Heart left ventricle (tissue), 16 donors: ENCODE measurements at regions not wholly inside any gene's neighbourhood (a gene's known extent, or its start where the extent isn't known, plus 50 kb on each side); places are given as distances from the start of the nearest gene placed in this dataset.

Experiments
- ATAC-seq, 4 donors: fragments of 200-7000 bp; cut with Tn5 transposase; one replicate each; pipeline ENCODE4 v1.9.1; 2020 to 2022; ENCODE audit warnings: moderate library complexity in 4 of 4, mild to moderate bottlenecking in 3 of 4, moderate number of reproducible peaks in 1 of 4
- DNase-seq, 5 donors: peaks; one replicate each; pipeline ENCODE4 v3.0.0-alpha.2; 2020
- H3K27ac ChIP-seq, 12 donors: fragments of 200-600 bp; sonication (generic) in 4 of 12; one replicate each; pipeline versions ENCODE4 v1.5.0 to v1.8.0; 2016 to 2022; ENCODE audit warnings: mild to moderate bottlenecking in 2 of 12
- H3K27me3 ChIP-seq, 9 donors: fragments of 200-600 bp; sonication (generic) in 2 of 9; one replicate each; pipeline versions ENCODE4 v1.5.1 to v1.8.0; 2016 to 2022; ENCODE audit warnings: mild to moderate bottlenecking in 3 of 9
- H3K36me3 ChIP-seq, 9 donors: fragments of 200-600 bp; sonication (generic) in 2 of 9; one replicate each; pipeline versions ENCODE4 v1.5.0 to v1.8.0; 2018 to 2022; ENCODE audit warnings: mild to moderate bottlenecking in 2 of 9
- H3K4me1 ChIP-seq, 12 donors: fragments of 200-600 bp; sonication (generic) in 4 of 12; one replicate each; pipeline versions ENCODE4 v1.5.0 to v1.8.0; 2016 to 2022; ENCODE audit warnings: mild to moderate bottlenecking in 3 of 12
- H3K4me3 ChIP-seq, 12 donors: fragments of 200-600 bp; sonication (generic) in 4 of 12; one replicate each; pipeline versions ENCODE4 v1.5.0 to v1.8.0; 2017 to 2022; ENCODE audit warnings: mild to moderate bottlenecking in 9 of 12, moderate library complexity in 4 of 12
- H3K9me3 ChIP-seq, 12 donors: fragments of 200-600 bp; sonication (generic) in 4 of 12; one replicate each; pipeline versions ENCODE4 v1.5.0 to v1.8.0; 2016 to 2022; ENCODE audit warnings: mild to moderate bottlenecking in 1 of 12
- CTCF ChIP-seq, 12 donors: fragments of 200-600 bp; sonication (generic) in 4 of 12; IDR thresholded peaks; one replicate each; pipeline versions ENCODE4 v1.5.0 to v1.8.0; 2018 to 2022; ENCODE audit warnings: antibody characterized with exemption in 12 of 12, mild to moderate bottlenecking in 5 of 12
- POLR2A ChIP-seq, 2 donors: fragments of 450-650 bp; IDR thresholded peaks; one replicate each; pipeline ENCODE4 v1.6.1; 2017; ENCODE audit warnings: antibody characterized with exemption in 2 of 2, mild to moderate bottlenecking in 2 of 2, moderate library complexity in 2 of 2
- WGBS, 4 donors: extraction: QIAGEN DNeasy Blood & Tissue Kit in 2 of 4; methylation state at CpG; one replicate each; pipeline versions ENCODE4 v1.1.5 to v1.1.7; 2013 to 2018; 5-methylcytosine and 5-hydroxymethylcytosine counted together
- intact Hi-C, 10 donors: fragments of 100-400 bp; cut with DNase I; formaldehyde crosslinking; loops; one replicate each; pipeline versions ENCODE4 v1.11.1 to v1.14.2; 2022
- donor health status: ischemic (EF 13 %, LVEDD 7.1; RV severe dilation, severe dysfunction).
- donor health status: healthy with polysubstance abuse.
- donor health status: DM: no; HTN: yes; CAD: no.
- donor health status: DM: no; HTN: no; CAD: no.
- donor health status: ischemic (EF 25% LVEDD 6.9; RV normal size, moderate dysfunction).
- donor health status: ischemic (EF 25% LVEDD 5.7; RV mildly dilated, moderate dysfunction).
- donor health status: healthy.
- donor health status: DM: yes; HTN: yes; CAD: no.
- donor health status: ischemic (EF 35%, LVEDD 5.7; RV mildly dilated, moderate dysfunction).
- donor health status: nonischemic (EF 11% LVEDD 7.7; RV severe dilation, severe dysfunction).
- donor health status: DM: yes; HTN: yes; CAD: no.
- donor health status: PGD.
- donor health status: ischemic (EF 29% LVEDD 5.4; RV normal size, mild dysfunction).
- donor health status: nonischemic (EF 23%, LVEDD 6.1; RV moderate dilation, normal function).

GRCh38 chr2:30055548-30055947 lies 91.3 kb upstream of the YPEL5 start:
- 52 to 71% (median 55%) methylated on average over 2 of the region's 2 CpGs for WGBS, 4 donors
- ATAC-seq: no peak
- DNase-seq: no peak
- H3K27ac ChIP-seq: no peak overlapping the region
- no peaks in the 10 kb centered on the region for H3K36me3 ChIP-seq
- TF ChIP-seq POLR2A (IDR thresholded peaks at IDR 0.05): no peak
- no peak for TF ChIP-seq CTCF (IDR thresholded peaks at IDR 0.05)
- no peak overlapping the region for H3K4me3 ChIP-seq
- H3K27me3 ChIP-seq: peaks cover 0 to 11% (median 0%) of the 10 kb centered on the region in 9 donors
- no peaks in the 10 kb centered on the region for H3K9me3 ChIP-seq
- no peaks in the 10 kb centered on the region for H3K4me1 ChIP-seq
- intact Hi-C loops: no loop called here

- TF ChIP-seq CTCF (IDR thresholded peaks at IDR 0.05) (no peak), POLR2A (IDR thresholded peaks at IDR 0.05) (no peak)
- Histone ChIP-seq H3K4me1 (no peaks in the 10 kb centered on the region), H3K27ac (no peak overlapping the region), H3K9me3 (peaks cover 0 to 38% (median 22%) of the 10 kb centered on the region in 12 donors), H3K27me3 (peaks cover 0 to 10% (median 0%) of the 10 kb centered on the region in 9 donors), H3K4me3 (no peak overlapping the region), H3K36me3 (no peaks in the 10 kb centered on the region)
- 46 to 72% (median 51%) methylated on average over 3 to 5 of the region's 5 CpGs for WGBS, 4 donors
- DNase-seq (peak in 2 of 5 donors; percentile 12 to 56), ATAC-seq (peak; percentile 41 to 82 (median 48))
- intact Hi-C loops: no loop called here
Observed at GRCh38 chr2:30060562-30060961, 86.2 kb upstream of the YPEL5 start.

DNA sequence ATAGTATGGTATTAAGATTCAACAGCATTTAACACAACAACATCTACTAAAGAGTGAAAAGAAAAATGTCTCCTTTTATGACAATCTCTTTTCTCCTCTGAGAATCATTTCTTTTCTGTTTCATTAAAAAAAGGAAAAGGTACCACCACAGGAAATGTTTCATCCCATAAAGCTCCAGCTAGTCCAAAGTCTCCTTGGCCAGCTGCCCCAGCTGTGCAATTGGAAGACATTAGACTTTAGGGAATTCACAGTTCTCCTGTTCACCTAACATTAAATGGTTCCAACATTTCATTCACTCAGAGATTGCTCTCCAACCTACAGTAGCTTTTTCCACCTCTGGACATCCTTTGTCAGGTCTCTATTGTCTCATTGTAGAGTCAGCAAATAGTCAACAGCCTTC lies 78.7 kb upstream of the YPEL5 start:
- ATAC-seq: no peak
- Histone ChIP-seq H3K4me3 (no peak overlapping the region), H3K4me1 (no peaks in the 10 kb centered on the region), H3K27me3 (peaks cover 0 to 15% (median 3%) of the 10 kb centered on the region in 9 donors), H3K9me3 (peaks cover 0 to 36% (median 24%) of the 10 kb centered on the region in 12 donors), H3K36me3 (no peaks in the 10 kb centered on the region), H3K27ac (no peak overlapping the region)
- DNase-seq: no peak
- intact Hi-C loops: no loop called here
- TF ChIP-seq POLR2A (IDR thresholded peaks at IDR 0.05) (no peak), CTCF (IDR thresholded peaks at IDR 0.05) (no peak)

DNA sequence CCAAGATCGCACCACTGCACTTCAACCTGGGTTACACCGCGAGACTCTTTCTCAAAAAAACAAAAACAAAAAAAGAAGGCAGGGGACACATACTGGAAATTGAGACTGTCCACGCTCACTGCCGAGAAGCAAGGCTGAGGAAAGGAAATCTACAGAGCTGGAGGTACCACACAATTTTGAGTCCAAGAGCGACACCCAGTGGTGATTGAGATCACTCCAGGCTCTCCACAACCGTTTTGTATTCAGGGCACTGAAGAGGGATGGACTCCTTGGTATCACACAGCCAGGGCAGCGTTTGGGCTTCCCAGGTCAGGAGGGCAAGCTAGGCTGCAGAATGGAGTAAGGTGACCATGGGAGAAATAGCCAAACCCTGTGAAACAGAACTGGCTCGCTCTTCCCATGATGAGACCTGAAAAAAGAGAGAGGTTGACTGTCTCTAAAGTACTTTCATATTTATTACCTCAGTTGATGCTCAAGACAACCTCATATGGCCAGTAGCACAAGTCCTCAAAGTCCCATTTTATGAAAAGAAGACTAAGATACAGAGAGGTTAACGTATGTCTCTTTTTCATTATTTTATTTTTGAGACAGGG lies 74.5 kb upstream of the YPEL5 start:
- TF ChIP-seq POLR2A (IDR thresholded peaks at IDR 0.05): no peak
- TF ChIP-seq CTCF (IDR thresholded peaks at IDR 0.05): peak; percentile 39 to 74 (median 61)
- Histone ChIP-seq H3K9me3 (no peaks in the 10 kb centered on the region), H3K27ac (no peak overlapping the region), H3K36me3 (no peaks in the 10 kb centered on the region), H3K4me1 (peaks cover 0 to 4% (median 0%) of the 10 kb centered on the region in 12 donors), H3K4me3 (no peak overlapping the region), H3K27me3 (peaks cover 0 to 21% (median 5%) of the 10 kb centered on the region in 9 donors)
- intact Hi-C loops: loop anchor here in 7 of 10 donors (2.0 to 10.0 kb wide), 7 partner anchors 148 to 1248 kb away; partner anchors contain the start of gene ALK (in 6 of the 7)
- WGBS, 4 donors: 21 to 23% (median 21%) methylated on average over 10 of the region's 10 CpGs
- DNase-seq (peak in 4 of 5 donors; percentile 46 to 54 (median 50)), ATAC-seq (peak in 3 of 4 donors; percentile 85 to 93 (median 88))
